ENCODE measurements at regions not wholly inside any gene's neighbourhood (a gene's known extent, or its start where the extent isn't known, plus 50 kb on each side); places are given as distances from the start of the nearest gene placed in this dataset.

GRCh38 chr2:190780594-190780993 is 100.0 kb upstream of the GLS start:
- no peak for TF ChIP-seq CTCF (IDR thresholded peaks at IDR 0.05; ENCODE audit: unreplicated experiment)
- Mint-ChIP-seq H3K9me3 (ENCODE audit: low read depth, unreplicated experiment) (peaks cover 5% of the 10 kb centered on the region), H3K4me3 (ENCODE audit: low read depth, unreplicated experiment) (no peak overlapping the region), H3K4me1 (ENCODE audit: low read depth, unreplicated experiment) (peaks cover 2% of the 10 kb centered on the region), H3K36me3 (ENCODE audit: insufficient read depth, unreplicated experiment) (no peaks in the 10 kb centered on the region), H3K27me3 (ENCODE audit: unreplicated experiment) (peaks cover 16% of the 10 kb centered on the region), H3K27ac (ENCODE audit: unreplicated experiment) (no peak overlapping the region)
- intact Hi-C loops (cut with micrococcal nuclease; ENCODE audit: unreplicated experiment) = loop anchor here (2.0 kb wide), 2 partner anchors 20 to 250 kb away; no protein-coding TSS in a partner anchor
- CTCF ChIA-PET = interaction anchor here (0.8 to 1.0 kb wide), 2 partner anchors 17 to 167 kb away, joined by 3 to 5 read pairs; no protein-coding TSS in a partner anchor
- BruUV-seq (replicated peaks) = no TSS peak
- no peak for DNase-seq

- CTCF ChIA-PET = no interaction called here
- no peaks in the 10 kb centered on the region for H3K36me3 Mint-ChIP-seq (ENCODE audit: insufficient read depth, unreplicated experiment)
- H3K9me3 Mint-ChIP-seq (ENCODE audit: low read depth, unreplicated experiment) = peaks cover 5% of the 10 kb centered on the region
- no peak overlapping the region for H3K27ac Mint-ChIP-seq (ENCODE audit: unreplicated experiment)
- intact Hi-C loops (cut with micrococcal nuclease; ENCODE audit: unreplicated experiment) = loop anchor here (1.0 to 2.0 kb wide), 3 partner anchors 19 to 249 kb away; no protein-coding TSS in a partner anchor
- peaks cover 8% of the 10 kb centered on the region for H3K27me3 Mint-ChIP-seq (ENCODE audit: unreplicated experiment)
- H3K4me3 Mint-ChIP-seq (ENCODE audit: low read depth, unreplicated experiment) = no peak overlapping the region
- peaks cover 13% of the 10 kb centered on the region for H3K4me1 Mint-ChIP-seq (ENCODE audit: low read depth, unreplicated experiment)
- BruUV-seq (replicated peaks) = no TSS peak
- peak; percentile 69 for DNase-seq
- TF ChIP-seq CTCF (IDR thresholded peaks at IDR 0.05; ENCODE audit: unreplicated experiment) = peak; percentile 77
These were observed 98.9 kb upstream of the GLS start for GRCh38 chr2:190781604-190782198.

- no peak for TF ChIP-seq CTCF (IDR thresholded peaks at IDR 0.05; ENCODE audit: unreplicated experiment)
- Mint-ChIP-seq H3K27me3 (ENCODE audit: unreplicated experiment) (peaks cover 2% of the 10 kb centered on the region), H3K9me3 (ENCODE audit: low read depth, unreplicated experiment) (peaks cover 2% of the 10 kb centered on the region), H3K27ac (ENCODE audit: unreplicated experiment) (no peak overlapping the region), H3K36me3 (ENCODE audit: insufficient read depth, unreplicated experiment) (no peaks in the 10 kb centered on the region), H3K4me3 (ENCODE audit: low read depth, unreplicated experiment) (no peak overlapping the region), H3K4me1 (ENCODE audit: low read depth, unreplicated experiment) (peaks cover 16% of the 10 kb centered on the region)
- CTCF ChIA-PET = no interaction called here
- BruUV-seq (replicated peaks) = no TSS peak
- intact Hi-C loops (cut with micrococcal nuclease; ENCODE audit: unreplicated experiment) = no loop called here
- no peak for DNase-seq
These were observed 98.4 kb upstream of the GLS start for GRCh38 chr2:190782264-190782663.

- H3K27me3 Mint-ChIP-seq (ENCODE audit: unreplicated experiment) = no peaks in the 10 kb centered on the region
- intact Hi-C loops (cut with micrococcal nuclease; ENCODE audit: unreplicated experiment) = no loop called here
- H3K27ac Mint-ChIP-seq (ENCODE audit: unreplicated experiment) = no peak overlapping the region
- no peak for TF ChIP-seq CTCF (IDR thresholded peaks at IDR 0.05; ENCODE audit: unreplicated experiment)
- CTCF ChIA-PET = no interaction called here
- no peak overlapping the region for H3K4me3 Mint-ChIP-seq (ENCODE audit: low read depth, unreplicated experiment)
- peaks cover 2% of the 10 kb centered on the region for H3K9me3 Mint-ChIP-seq (ENCODE audit: low read depth, unreplicated experiment)
- peaks cover 26% of the 10 kb centered on the region for H3K4me1 Mint-ChIP-seq (ENCODE audit: low read depth, unreplicated experiment)
- H3K36me3 Mint-ChIP-seq (ENCODE audit: insufficient read depth, unreplicated experiment) = no peaks in the 10 kb centered on the region
- BruUV-seq (replicated peaks) = no TSS peak
- no peak for DNase-seq
These were observed 96.9 kb upstream of the GLS start for GRCh38 chr2:190783513-190784263.

All from Calu3 (cell line).